NCI-H187 treated with DMSO at 0.1 percent for 48 hours (cell line): ENCODE measurements at regions not wholly inside any gene's neighbourhood (a gene's known extent, or its start where the extent isn't known, plus 50 kb on each side); places are given as distances from the start of the nearest gene placed in this dataset.
"Not testable (repeated sequence)": the region's sequence is repeated elsewhere in the genome, so short reads cannot be mapped to it uniquely, and the experiment has no call there.

Source experiments
- DNase-seq: peaks from one replicate; lab custom pipeline; 2025; lab: John Stamatoyannopoulos, UW

DNA sequence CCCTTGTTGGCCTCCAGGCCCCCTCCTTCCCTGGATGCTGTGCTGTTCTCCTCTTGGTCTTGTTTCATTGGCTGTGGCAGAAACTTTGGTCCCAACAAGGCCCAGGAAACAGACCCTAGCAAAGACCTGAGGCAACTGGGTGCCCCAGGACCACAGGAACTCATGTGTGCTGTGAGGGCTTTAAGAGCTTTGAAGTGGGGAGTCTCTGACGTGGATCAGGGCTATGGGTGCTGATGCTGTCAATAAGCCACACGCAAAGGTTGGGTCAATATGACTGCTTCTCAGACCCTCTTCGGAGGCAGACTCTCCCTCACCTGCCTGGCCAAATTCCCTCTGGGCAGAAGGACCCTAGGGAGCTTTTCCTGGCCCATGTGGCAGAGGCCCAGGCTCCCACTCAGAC lies 91.5 kb upstream of the MLN start:
- no peak for DNase-seq

DNA sequence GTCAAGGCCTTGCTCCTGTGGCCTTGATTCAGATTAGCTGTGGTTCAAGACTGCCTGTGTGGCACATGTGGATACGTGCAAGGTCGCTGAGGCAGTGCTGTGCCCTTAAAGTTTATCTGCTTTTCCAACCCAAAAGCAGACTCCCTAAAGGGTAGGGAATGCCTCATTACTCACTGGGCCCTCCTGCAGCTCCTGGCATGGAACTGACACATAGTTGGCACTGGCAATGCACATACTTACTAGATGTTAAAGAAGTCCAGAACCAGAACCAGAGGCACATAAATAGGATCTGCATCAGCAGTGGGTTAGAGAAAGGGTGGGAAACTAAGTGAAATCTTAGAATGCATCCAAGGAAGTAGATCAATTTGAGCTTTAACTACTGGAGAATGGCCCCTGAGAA lies 90.6 kb upstream of the MLN start:
- no peak for DNase-seq

DNA sequence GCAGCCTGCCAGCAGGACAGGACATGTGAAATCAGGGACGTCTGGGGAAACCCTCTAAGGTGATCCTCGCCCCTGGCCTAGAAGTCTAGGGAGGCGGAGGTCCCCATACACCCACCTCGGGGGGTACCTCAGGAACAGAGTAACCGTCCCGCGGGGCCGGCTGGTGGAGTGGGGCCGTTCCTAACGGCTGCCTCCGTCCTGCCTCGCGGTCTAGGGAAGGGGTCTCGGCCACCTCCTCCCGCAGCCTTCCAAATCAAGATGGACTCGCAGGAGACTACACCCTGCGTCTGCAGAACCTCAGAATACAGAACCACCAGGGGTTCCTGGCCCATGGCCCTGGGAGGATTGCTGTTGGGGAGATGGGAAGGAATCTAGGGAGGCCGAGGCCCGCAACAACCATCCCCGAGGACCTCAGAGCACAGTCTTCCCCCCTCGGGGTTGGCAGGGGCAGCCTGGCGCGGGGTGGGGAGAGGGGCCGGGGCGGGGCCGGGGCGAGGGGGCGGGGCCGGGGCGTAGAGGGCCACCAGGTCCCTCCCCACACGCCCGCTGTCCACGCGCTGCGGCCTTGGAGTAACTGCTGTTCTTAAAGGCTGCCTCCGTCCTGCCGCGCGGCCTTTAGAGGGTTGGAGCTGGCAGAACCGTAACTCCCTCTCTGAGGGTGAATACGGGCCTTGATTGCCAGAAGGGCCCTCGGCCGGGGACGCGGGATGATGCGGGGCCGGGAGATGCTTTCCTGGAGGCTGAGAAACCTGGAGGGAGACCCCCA lies 89.0 kb upstream of the MLN start:
- no peak for DNase-seq

DNA sequence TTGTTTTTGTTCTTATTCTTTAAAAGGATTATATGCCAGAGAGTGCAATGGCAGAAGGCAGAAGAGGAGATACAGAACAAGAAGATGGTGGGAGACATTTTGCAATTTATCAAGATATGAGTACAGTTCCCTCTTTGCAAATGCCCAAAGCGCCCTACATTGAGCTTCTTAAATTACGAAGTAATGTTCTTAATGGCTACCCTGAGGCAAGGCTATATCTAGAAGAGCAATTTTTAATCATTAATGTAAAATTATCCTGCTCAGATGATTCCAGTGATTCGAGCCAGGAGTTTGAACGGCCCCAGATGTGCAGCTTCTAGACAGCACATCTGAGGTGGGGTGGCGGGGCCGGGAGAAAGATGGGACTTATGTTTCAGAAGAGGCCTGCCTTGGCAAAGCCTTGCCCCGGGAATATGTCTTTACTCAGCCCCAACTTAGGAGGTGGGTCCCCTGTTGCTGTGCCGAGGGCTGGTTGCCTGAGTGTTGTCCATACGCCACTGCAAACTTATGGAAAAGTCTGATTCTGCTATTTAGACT lies 84.9 kb upstream of the MLN start:
- no peak for DNase-seq

DNA sequence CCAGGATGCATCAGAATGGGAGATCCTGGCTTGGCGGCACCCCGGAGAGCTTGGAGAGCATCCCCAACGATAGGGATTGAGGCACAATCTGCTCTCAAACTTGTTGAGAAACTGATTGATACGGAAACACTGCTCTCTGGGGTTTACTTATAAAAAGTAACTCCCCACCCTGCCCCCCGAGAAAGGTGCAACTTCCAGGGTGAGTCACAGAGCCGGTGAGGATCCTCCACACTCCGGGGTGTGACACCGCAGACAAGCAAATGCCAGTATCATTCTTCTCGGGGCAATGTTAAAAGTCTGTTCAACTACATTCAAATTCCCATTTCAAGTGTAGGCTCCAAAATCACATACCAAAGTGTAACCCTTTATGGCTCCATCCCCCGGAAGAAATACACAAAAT lies 84.4 kb upstream of the MLN start:
- DNase-seq = no peak

DNA sequence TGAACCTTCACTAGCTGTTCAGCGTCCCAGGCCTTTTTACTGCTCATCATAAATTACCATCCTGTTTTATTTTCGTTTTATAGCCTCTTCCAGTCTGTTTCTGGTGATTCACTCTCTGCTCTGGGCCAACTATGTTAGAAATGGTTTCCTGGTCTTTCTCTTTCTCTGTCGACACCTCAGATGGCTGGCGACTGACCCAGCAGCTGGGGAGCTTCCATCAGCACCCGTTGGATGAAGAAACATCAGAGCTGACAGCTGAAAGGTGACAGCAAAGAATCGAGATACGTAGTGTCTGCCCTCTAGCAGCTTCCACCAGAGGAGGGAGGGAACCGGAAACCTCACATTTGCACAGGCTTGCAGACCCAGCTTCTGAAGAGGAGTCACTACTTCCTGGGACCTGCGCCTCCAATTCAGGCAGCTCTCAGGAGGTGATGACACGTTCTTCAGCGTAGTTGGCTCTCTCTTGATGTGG lies 82.9 kb upstream of the MLN start:
- no peak for DNase-seq

DNA sequence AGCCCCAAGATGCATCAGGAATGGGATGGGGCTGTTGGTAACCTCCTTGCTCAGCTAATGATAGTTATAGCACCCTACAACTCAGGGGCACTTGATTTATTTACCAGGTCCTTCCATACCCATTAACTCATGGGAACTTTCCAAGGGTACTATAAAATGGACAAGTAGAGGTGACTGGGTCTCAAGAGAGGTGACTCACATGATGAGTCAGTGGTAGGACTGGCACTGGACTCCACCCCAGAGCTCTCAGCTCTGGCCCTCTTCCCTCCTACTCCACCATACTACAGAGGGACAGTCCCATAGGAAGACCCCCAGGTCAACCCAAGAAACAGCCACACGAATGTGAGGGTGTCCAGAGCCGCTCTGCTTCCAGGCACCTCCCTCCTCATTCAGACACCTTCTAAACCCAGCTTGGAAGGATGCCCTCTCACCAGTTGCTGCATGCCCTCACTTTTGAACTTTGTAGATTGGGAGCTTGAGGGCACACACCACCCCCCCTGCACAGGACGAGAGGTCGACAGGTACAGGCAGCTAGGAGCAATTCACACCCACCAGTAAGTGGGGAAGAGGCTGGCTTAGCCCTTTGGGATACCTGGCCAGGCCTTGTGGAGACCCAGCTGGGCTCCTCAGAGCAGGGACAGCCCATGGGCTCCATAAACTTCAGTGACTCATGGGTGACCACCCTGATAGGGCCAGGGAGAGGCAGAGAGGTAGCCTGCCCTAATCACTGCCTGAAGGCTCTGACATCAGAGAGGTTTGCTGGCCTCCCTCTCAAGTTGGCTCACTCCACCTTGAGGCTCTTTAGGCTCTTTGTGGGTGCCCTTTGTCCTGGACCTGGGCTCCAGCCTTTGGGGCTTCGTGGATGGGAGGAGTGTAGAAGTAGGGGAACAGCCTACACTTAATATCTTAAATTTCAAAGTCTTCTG lies 81.6 kb upstream of the MLN start:
- no peak for DNase-seq

DNA sequence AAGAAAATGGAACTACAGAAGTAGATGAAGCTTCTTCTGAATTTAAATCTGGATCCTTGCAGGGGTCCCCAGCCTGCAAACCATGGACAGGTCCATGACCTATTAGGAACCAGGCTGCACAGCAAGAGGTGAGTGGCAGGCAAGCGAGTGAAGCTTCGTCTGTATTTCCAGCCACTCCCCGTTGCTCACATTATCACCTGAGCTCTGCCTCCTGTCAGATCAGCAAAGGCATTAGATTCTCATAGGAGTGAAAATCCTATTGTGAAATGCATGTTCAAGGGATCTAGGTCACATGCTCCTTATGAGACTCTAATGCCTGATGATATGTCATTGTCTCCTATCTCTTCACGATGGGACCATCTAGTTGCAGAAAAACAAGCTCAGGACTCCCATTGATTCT lies 79.8 kb upstream of the MLN start:
- DNase-seq = not testable (repeated sequence)

DNA sequence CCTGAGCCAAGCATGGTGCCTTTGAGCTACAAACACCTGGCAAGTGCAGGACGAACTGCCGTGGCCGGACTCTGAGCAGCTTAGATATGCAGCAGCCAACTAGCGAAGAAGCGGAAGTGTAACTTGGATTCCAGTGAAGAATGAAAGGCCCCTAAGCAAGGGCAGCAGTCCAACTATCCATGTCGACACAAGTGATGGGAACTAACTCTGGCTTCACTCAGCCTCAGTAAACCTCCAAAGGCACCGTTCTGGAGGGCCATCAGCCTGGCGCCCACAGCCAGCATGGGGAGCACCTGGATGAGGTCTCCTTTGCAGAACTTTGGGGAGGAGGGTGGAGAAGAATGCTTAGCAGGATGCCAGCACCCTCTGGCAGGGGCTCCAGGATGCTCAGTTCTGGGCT lies 78.4 kb upstream of the MLN start:
- no peak for DNase-seq

DNA sequence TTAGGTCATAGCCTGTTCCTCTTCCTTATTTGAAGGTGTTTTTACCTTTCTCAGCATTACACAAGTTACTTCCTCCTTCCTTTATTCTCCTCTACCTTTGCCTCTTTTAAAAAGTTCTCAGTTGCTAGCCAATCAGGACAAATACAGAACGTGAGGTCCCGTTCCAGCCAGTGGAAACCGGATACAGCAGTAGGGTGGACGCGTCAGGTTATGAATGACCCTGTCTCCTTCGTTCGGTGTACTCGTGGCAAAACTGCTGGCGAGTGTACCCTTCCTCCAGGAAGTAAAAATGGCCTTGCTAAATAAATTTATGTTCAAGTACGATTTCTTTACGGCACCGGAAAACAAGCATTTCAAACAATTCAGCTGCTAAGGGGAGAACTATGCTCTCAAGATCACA lies 77.0 kb upstream of the MLN start:
- no peak for DNase-seq

DNA sequence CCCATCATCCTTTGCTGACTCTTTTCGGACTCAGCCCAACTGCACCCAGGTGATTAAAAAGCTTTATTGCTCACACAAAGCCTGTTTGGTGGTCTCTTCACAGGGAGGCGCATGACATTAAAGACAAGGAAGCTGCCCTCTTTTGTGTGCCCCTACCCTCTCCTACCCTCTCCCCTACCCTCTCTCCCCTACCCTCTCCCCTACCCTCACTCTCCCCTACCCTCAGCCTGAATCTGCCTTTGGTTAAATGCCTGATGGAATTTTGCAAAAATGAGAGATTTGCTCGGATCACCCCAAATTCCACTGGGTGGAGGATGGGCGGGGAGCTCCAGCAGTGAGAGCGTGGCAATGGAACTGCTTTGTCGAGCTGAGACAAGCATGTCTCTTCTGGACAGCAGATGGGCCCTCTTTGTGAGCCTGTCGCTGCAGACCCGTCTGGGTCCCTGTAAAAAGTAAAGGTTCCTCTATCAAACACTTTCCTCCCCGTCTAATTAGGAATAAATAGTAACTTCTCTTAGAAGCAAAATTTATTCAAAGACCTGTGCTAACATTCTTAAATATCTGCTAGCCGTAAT lies 76.4 kb upstream of the MLN start:
- no peak for DNase-seq

DNA sequence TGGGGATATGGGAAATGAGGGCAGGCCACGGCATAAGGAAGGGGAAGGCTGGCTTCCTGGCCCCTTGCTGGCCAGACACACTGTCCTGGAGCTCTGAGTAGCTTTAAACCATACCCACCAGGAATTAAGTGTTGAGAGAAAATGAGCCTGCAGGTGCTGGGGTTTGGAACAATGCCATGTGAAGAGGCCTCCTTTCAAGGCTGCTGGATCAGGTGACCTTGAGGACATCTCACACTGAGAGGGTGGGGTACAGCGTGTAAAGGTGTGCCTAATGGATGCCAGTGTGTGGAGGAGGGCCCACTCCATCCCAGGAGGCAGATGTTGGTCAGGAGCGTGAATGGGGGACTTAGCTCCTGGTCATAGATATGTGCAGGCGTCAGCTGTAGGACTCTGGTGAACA lies 74.8 kb upstream of the MLN start:
- peak; percentile 92 for DNase-seq

DNA sequence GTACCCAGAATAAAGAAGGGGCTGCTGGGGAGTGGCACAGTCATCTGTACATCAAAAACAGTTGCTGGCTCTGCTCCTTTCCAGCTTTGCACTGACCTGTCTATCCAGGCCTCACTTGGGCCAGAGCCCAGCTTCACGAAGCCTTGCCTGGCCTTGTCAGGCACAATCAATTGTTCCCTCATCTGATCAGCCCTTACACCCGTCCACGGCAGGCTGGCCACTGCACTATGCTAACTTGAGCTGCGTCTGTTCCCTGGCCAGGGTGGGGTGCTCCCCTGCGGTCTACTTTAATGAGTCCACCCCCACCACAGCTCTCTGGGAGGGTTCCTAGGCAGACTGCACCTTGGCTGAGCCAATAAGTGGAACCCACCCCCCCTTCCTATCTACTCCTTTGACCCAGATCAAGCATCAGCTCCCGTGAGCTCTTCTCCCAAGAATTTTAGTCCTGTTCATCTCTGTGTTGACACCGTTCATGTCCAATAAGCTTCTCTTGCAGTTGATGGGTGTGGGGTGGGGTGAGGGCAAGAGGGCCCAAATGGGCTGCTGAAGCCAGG lies 74.3 kb upstream of the MLN start:
- no peak for DNase-seq

DNA sequence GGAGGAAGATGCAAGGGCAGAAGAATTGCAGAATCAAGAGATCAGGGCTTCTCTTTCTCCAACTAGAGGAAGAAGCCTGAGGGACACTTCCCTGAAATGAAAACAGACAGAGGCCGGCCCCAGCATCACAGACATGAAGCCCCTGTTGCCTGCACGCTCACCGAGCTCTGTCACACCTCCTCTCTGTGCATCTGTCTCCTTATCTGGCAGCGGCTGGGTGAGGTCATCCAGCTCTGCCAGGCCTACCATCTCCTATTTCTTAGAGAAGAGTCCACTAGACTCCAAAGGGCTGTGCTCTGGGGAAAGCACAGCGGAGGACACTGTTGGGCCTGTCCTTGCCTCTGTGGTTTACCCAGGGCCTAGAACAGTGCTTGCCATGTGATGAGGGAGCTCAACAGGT lies 71.9 kb upstream of the MLN start:
- no peak for DNase-seq

DNA sequence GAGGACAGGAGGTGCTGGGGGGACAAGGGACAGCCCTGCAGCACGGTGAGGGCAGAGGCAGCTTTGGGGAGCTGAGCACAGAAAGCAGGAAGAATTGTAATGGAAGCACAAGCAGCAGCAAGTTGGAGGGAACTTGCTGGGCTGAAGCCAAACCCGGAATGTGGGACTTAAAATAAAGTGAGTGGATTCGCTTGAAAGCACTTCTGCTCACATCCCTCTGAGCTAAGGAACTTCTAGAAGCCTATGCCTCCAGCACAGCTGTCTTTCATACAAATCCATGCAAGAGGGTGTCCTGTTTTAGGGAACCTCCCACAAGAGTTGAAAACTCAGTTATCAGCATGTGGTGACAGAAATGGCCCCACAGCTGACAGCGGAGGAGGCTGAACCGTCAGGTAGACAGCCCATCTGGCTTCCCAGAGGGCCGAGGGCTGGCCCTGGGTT lies 71.4 kb upstream of the MLN start:
- DNase-seq = no peak

DNA sequence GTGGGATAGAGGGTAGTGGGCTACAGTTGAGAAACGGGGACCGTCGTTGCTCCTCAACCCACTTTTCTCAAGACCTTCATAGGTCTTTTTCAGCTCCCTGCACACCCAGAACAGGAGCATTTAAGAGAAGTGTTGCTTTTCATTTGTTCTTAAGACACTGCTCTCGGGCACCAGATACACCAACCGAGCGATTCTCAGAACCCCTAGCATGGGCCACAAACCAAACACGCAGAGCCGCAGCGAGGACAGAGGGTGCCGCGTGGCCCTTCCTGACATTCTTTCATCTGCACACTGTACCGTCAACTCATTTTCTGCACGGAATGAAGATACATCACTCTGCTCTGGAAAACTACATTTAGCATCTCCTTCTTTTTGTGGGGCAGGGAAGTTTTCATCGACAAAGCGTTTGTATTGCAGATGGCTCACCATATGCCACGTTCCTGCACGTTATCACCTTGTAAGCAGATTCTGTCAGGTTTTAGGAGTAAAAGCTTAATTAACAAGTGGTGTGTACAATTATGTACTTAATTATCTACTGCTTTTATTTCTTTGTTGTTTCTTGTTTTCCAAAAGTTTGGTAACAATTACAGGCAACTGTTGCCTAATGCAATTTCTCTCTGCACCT lies 70.4 kb upstream of the MLN start:
- no peak for DNase-seq

DNA sequence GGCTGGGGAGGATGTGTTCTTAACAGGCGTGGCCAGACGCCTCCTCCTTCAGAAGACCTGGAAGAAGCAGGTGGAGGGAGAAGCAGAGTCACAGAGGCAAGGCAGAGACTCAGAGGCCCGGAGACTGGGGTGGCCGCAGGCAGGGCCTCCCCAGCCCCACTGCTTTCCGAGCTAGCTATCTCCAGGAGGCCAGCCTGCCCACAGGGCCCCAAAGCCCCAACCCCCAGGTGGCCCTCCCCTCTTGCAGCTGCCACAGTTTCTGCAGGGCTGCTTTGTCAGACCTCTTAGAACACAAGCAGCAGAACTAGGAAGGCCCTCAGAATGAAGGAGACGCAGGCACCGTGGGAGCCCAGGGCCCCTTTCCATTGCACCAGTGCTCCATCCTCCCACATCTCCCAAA lies 69.0 kb upstream of the MLN start:
- DNase-seq = no peak

DNA sequence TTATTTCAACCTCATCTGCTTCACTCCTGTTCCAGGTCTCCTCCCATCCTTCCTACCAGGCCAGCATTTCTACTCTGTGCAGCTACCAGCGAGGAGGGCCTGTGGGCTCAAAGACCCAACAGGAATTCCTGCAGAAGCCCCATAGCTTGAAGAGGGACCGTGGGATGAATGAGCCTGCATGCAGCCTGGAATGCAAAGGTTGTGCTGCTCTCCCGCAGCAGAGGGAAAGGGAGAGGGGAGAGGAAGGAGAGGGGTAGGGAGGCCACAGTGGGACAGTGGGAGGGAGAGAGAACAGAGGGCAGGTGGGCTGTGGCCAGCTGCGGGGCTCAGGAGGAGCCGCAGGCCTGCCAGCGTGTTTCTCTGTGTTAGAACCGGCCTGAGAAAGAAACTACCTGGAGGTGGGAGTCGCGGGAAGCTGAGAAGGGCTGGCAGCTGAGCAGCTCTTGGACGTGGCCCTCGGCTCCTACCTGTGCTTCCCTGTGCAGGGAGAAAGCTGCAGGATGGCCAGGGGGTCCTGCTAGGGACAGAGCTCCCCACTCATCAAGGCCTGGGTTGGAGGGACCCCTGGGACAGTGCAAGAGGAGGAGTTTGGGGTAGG lies 66.1 kb upstream of the MLN start:
- DNase-seq = no peak

DNA sequence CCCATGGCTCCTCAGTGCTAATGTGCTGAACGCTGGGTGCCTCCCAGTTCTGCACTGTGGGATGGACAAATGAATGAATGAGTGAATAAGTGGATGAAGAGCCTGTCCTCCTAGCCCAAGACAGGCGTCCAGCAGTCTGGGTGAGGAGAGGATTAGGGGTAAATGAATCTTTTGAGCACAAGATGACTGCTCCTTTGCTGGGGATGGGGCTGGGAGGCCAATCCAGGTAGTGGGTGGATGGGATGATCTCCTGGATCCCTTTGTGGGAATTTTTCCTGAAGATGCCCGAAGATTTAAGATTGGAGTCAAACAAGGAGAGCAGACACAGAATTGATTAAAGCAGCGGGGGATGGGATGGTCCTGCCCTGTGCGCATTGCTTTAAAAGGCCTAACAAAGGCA lies 65.3 kb upstream of the MLN start:
- DNase-seq = no peak

DNA sequence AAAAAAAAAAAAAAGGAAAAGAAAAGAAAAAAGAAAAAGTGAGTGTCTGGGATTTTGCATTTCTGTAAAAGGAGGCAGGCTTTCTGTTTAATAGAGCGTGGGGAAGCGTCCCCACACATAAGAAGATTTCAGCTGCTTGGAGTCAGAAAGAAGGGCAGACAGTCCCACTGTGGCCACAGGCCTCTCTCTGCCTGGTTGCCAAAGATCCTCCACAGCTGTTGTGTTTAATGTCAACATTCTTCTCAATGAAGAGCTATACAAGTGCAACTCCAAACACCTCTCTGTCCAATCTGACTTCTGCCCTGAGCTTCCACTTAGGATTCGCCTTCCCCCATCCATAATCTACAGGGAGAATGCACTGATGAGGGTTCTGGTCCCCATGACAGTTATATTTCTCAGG lies 64.3 kb upstream of the MLN start:
- DNase-seq = peak; percentile 38

DNA sequence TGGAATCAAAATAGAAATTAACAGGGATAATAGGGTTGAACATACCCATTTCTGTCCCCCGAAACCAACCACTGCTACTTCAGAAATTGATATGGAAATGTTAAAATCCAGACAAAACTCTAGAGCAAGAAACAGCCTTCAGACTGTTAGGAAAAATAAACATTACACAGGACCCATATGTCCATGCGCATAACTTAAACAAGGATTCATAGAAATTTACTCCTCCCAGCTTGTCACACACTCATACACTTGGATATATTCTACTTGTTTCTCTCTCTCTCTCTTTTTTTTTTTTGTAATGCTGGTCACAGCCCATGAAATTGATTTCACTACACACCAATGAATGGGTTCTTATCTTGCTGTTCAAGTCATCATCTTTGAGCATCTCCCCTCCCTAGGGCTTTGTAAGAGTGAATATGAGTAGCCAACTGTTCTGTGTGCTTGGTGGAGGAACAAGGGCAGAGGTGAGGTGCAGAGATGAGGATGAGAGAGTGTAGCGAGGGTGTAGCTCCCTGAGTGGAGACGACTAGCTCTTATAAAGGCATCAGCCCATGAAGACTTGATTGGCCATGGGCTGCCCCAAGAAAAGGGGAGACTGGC lies 61.8 kb upstream of the MLN start:
- peak; percentile 73 for DNase-seq
